Neural cell (in vitro differentiated cells): ENCODE measurements at regions not wholly inside any gene's neighbourhood (a gene's known extent, or its start where the extent isn't known, plus 50 kb on each side); places are given as distances from the start of the nearest gene placed in this dataset.

Experiments used
- H2AFZ ChIP-seq: fragments of 200-600, 300-800 bp; sonication (generic), shearing (Covaris generic); 2 replicates; pipeline ENCODE4 v1.6.0; 2014; ENCODE audit warnings: low read depth, mild to moderate bottlenecking, antibody characterized with exemption, low read length, moderate library complexity
- H3F3A ChIP-seq: fragments of 200-600 bp; shearing (Covaris generic); 2 replicates; pipeline ENCODE4 v1.6.1; 2016; ENCODE audit warnings: mild to moderate bottlenecking, moderate library complexity, mixed read lengths, antibody characterized with exemption, low read length; ENCODE audit not compliant: insufficient read depth, poor library complexity, severe bottlenecking
- H3K27ac ChIP-seq: fragments of 200-600, 300-800 bp; sonication (generic), shearing (Covaris generic); 2 replicates; pipeline ENCODE4 v1.5.1; 2014; ENCODE audit warnings: mild to moderate bottlenecking, low read length, moderate library complexity
- H3K27me3 ChIP-seq: fragments of 300-800, 200-600 bp; sonication (generic), shearing (Covaris generic); 2 replicates; pipeline ENCODE4 v1.6.0; 2014; ENCODE audit warnings: mild to moderate bottlenecking, low read depth, low read length, moderate library complexity; ENCODE audit not compliant: insufficient read depth
- H3K36me3 ChIP-seq: fragments of 300-800, 200-600 bp; sonication (generic), shearing (Covaris generic); 2 replicates; pipeline ENCODE4 v1.5.1; 2014; ENCODE audit warnings: mild to moderate bottlenecking, antibody characterized with exemption, low read length, moderate library complexity; ENCODE audit not compliant: insufficient read depth
- H3K4me2 ChIP-seq: fragments of 300-800, 200-600 bp; sonication (generic), shearing (Covaris generic); 2 replicates; pipeline ENCODE4 v1.6.0; 2014; ENCODE audit warnings: mild to moderate bottlenecking, low read length
- H3K4me3 ChIP-seq: fragments of 300-800, 200-600 bp; sonication (generic), shearing (Covaris generic); 2 replicates; pipeline ENCODE4 v1.5.1; 2014; ENCODE audit warnings: mild to moderate bottlenecking, low read length, moderate library complexity
- H3K79me2 ChIP-seq: fragments of 200-600 bp; shearing (Covaris generic); replicated peaks from 2 replicates; pipeline ENCODE4 v1.6.0; 2014; ENCODE audit warnings: mild to moderate bottlenecking, low read length, moderate library complexity; ENCODE audit not compliant: insufficient read depth
- H3K9ac ChIP-seq: fragments of 300-800, 200-600 bp; sonication (generic), shearing (Covaris generic); 2 replicates; pipeline ENCODE4 v1.6.1; 2016; ENCODE audit warnings: mild to moderate bottlenecking, low read length, mixed read lengths
- H3K9me2 ChIP-seq: fragments of 200-600 bp; shearing (Covaris generic); 2 replicates; pipeline ENCODE4 v1.6.1; 2016; ENCODE audit warnings: mild to moderate bottlenecking, low read length, mixed read lengths; ENCODE audit not compliant: insufficient read depth
- H3K9me3 ChIP-seq: fragments of 200-600, 300-800 bp; sonication (generic), shearing (Covaris generic); 2 replicates; pipeline ENCODE4 v1.6.1; 2016; ENCODE audit warnings: mild to moderate bottlenecking, mixed run types, low read length, moderate library complexity, mixed read lengths
- H4K20me1 ChIP-seq: fragments of 200-600 bp; shearing (Covaris generic); 2 replicates; pipeline ENCODE4 v1.6.1; 2016; ENCODE audit warnings: mild to moderate bottlenecking, mixed run types; ENCODE audit not compliant: insufficient read depth
- EP300 ChIP-seq: fragments of 450-650 bp; conservative IDR thresholded peaks from 2 replicates; pipeline ENCODE4 v1.6.1; 2014; ENCODE audit warnings: antibody characterized with exemption, mild to moderate bottlenecking, moderate library complexity; ENCODE audit not compliant: poor library complexity, severe bottlenecking
- EZH2 ChIP-seq: fragments of 200-600, 300-800 bp; shearing (Covaris generic), sonication (generic); IDR thresholded peaks from 2 replicates; pipeline ENCODE4 v1.6.1; 2014; ENCODE audit warnings: antibody characterized with exemption, low read length, borderline replicate concordance, mild to moderate bottlenecking; ENCODE audit not compliant: insufficient read depth, poor library complexity, severe bottlenecking
- MXI1 ChIP-seq: fragments of 450-650 bp; conservative IDR thresholded peaks from 2 replicates; pipeline ENCODE4 v1.6.1; 2014; ENCODE audit warnings: antibody characterized with exemption, mild to moderate bottlenecking; ENCODE audit not compliant: poor library complexity, severe bottlenecking
- POLR2AphosphoS5 ChIP-seq: IDR thresholded peaks from 2 replicates; pipeline ENCODE4 v1.6.1; 2012
- RAD21 ChIP-seq: fragments of 450-650 bp; conservative IDR thresholded peaks from 2 replicates; pipeline ENCODE4 v1.6.1; 2014; ENCODE audit warnings: antibody characterized with exemption, mild to moderate bottlenecking, moderate library complexity
- SMC3 ChIP-seq: fragments of 450-650 bp; conservative IDR thresholded peaks from 2 replicates; pipeline ENCODE4 v1.6.1; 2014; ENCODE audit warnings: antibody characterized with exemption, mild to moderate bottlenecking, moderate library complexity; ENCODE audit not compliant: poor library complexity
- TAF1 ChIP-seq: IDR thresholded peaks from 2 replicates; pipeline ENCODE4 v1.6.1; 2012; ENCODE audit warnings: low read depth
- TF ChIP-seq, protein P1 (sequence below): IDR thresholded peaks from 2 replicates; pipeline ENCODE4 v1.6.1; 2012; ENCODE audit warnings: borderline replicate concordance
- TF ChIP-seq, protein P2 (sequence below): fragments of 450-650 bp; IDR thresholded peaks from 2 replicates; pipeline ENCODE4 v1.5.1; 2014; ENCODE audit warnings: antibody characterized with exemption, mild to moderate bottlenecking, moderate library complexity; ENCODE audit not compliant: poor library complexity, severe bottlenecking

DNA sequence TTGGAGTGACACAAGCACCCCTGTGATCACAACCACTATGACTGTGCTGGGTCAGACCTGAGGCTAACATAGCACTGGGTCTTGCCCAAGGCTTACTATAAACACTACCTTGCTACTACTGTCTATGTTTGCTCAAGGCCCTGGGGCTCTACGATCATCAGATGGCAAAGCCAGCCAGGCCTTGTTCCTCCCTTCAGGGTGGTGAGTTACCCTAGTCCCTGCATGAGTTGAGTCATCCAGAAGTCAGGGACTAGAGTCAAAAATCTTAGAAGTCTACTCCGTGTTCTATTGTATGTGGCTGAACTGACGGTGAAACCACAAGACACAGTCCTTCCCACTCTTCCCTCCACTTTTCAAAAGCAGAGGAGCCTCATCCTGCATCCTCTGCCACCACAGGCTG, 551.2 kb upstream of the FSIP2 start:
- no peak overlapping the region for H3K9ac ChIP-seq
- H3K4me2 ChIP-seq = no peak overlapping the region
- H2AFZ ChIP-seq = no peak overlapping the region
- no peaks in the 10 kb centered on the region for H3K9me3 ChIP-seq
- H3F3A ChIP-seq = no peaks in the 10 kb centered on the region
- no peaks in the 10 kb centered on the region for H4K20me1 ChIP-seq
- no peaks in the 10 kb centered on the region for H3K27me3 ChIP-seq
- no peaks in the 10 kb centered on the region for H3K79me2 ChIP-seq
- H3K27ac ChIP-seq = no peak overlapping the region
- no peaks in the 10 kb centered on the region for H3K9me2 ChIP-seq
- TF ChIP-seq, protein P1, sequence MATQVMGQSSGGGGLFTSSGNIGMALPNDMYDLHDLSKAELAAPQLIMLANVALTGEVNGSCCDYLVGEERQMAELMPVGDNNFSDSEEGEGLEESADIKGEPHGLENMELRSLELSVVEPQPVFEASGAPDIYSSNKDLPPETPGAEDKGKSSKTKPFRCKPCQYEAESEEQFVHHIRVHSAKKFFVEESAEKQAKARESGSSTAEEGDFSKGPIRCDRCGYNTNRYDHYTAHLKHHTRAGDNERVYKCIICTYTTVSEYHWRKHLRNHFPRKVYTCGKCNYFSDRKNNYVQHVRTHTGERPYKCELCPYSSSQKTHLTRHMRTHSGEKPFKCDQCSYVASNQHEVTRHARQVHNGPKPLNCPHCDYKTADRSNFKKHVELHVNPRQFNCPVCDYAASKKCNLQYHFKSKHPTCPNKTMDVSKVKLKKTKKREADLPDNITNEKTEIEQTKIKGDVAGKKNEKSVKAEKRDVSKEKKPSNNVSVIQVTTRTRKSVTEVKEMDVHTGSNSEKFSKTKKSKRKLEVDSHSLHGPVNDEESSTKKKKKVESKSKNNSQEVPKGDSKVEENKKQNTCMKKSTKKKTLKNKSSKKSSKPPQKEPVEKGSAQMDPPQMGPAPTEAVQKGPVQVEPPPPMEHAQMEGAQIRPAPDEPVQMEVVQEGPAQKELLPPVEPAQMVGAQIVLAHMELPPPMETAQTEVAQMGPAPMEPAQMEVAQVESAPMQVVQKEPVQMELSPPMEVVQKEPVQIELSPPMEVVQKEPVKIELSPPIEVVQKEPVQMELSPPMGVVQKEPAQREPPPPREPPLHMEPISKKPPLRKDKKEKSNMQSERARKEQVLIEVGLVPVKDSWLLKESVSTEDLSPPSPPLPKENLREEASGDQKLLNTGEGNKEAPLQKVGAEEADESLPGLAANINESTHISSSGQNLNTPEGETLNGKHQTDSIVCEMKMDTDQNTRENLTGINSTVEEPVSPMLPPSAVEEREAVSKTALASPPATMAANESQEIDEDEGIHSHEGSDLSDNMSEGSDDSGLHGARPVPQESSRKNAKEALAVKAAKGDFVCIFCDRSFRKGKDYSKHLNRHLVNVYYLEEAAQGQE = no peak
- TF ChIP-seq EZH2 (no peak), SMC3 (no peak), EP300 (no peak), POLR2AphosphoS5 (no peak), TAF1 (no peak), RAD21 (no peak), MXI1 (no peak)
- TF ChIP-seq, protein P2, sequence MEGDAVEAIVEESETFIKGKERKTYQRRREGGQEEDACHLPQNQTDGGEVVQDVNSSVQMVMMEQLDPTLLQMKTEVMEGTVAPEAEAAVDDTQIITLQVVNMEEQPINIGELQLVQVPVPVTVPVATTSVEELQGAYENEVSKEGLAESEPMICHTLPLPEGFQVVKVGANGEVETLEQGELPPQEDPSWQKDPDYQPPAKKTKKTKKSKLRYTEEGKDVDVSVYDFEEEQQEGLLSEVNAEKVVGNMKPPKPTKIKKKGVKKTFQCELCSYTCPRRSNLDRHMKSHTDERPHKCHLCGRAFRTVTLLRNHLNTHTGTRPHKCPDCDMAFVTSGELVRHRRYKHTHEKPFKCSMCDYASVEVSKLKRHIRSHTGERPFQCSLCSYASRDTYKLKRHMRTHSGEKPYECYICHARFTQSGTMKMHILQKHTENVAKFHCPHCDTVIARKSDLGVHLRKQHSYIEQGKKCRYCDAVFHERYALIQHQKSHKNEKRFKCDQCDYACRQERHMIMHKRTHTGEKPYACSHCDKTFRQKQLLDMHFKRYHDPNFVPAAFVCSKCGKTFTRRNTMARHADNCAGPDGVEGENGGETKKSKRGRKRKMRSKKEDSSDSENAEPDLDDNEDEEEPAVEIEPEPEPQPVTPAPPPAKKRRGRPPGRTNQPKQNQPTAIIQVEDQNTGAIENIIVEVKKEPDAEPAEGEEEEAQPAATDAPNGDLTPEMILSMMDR = no peak
- no peak overlapping the region for H3K4me3 ChIP-seq
- H3K36me3 ChIP-seq = no peaks in the 10 kb centered on the region

DNA sequence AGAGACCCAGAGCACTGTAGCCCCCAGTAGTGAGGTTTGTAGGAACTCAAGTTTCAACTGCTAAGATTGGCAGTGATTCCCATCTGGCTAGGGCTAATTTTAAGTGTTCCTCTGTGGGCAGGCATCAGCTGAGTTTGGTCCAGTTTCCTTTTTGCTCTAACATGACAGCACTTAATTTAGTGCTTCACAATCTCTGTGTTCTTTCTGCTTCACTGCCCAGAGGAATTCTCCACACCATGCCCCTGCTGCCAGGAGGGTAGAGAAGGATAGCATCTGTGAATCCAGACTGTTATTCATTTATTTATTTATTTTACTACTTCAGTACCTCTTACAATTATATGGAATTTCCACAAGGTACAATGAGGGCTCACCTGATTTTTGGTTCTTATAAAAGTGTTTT, 549.9 kb upstream of the FSIP2 start:
- no peak overlapping the region for H3K27ac ChIP-seq
- H3K9me2 ChIP-seq = no peaks in the 10 kb centered on the region
- H3K4me2 ChIP-seq = no peak overlapping the region
- no peaks in the 10 kb centered on the region for H3K79me2 ChIP-seq
- no peaks in the 10 kb centered on the region for H3K27me3 ChIP-seq
- H4K20me1 ChIP-seq = no peaks in the 10 kb centered on the region
- H3F3A ChIP-seq = no peaks in the 10 kb centered on the region
- no peaks in the 10 kb centered on the region for H3K9me3 ChIP-seq
- no peak overlapping the region for H2AFZ ChIP-seq
- no peak overlapping the region for H3K4me3 ChIP-seq
- H3K9ac ChIP-seq = no peak overlapping the region
- TF ChIP-seq TAF1 = no peak
- TF ChIP-seq, protein P1 = no peak
- H3K36me3 ChIP-seq = no peaks in the 10 kb centered on the region
